ENCODE measurements at regions not wholly inside any gene's neighbourhood (a gene's known extent, or its start where the extent isn't known, plus 50 kb on each side); places are given as distances from the start of the nearest gene placed in this dataset.

DNA sequence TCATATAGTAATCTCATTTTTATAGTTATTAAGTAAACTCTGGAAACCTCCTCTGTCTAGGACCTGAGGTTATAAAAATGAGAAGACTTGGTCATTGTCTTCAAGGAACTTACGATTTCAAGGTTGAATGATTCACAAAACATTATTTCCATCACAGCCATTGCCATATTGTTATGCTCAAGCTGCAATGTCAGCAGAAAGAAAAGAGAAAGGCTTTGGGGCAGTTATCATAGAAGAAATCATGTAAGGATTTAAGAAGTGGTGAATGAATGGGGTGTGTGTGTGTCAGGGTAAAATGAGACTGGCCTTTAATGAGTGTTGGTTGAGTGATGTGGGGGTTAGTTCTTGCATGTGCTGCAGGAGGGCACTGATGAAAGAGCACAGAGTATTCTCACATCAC is 346.8 kb downstream of the SQOR start:
- Histone ChIP-seq H3K9me3 (ENCODE audit: control insufficient read depth in 4 of 4, low read length in 3 of 4) (peaks cover 0 to 8% (median 2%) of the 10 kb centered on the region in 4 donors), H3K4me3 (ENCODE audit: low read depth in 1 of 3, low read length in 3 of 3) (no peak overlapping the region), H3K27ac (ENCODE audit: low read depth in 1 of 2, low read length in 2 of 2) (no peak overlapping the region), H3K36me3 (ENCODE audit: control insufficient read depth in 4 of 4, insufficient read depth in 3 of 4, low read depth in 1 of 4, low read length in 3 of 4) (no peaks in the 10 kb centered on the region), H3K4me1 (ENCODE audit: control insufficient read depth in 4 of 4, insufficient read depth in 4 of 4, low read length in 3 of 4) (no peaks in the 10 kb centered on the region), H3K9ac (ENCODE audit: low read depth in 1 of 2, low read length in 2 of 2) (no peak overlapping the region), H3K27me3 (ENCODE audit: control insufficient read depth in 4 of 4, insufficient read depth in 4 of 4, low read length in 3 of 4) (no peaks in the 10 kb centered on the region)
- no peak for DNase-seq (ENCODE audit: low spot score)
- 43% methylated on average over 1 of the region's 1 CpG for WGBS
- TF ChIP-seq, protein P1, sequence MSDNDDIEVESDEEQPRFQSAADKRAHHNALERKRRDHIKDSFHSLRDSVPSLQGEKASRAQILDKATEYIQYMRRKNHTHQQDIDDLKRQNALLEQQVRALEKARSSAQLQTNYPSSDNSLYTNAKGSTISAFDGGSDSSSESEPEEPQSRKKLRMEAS (IDR thresholded peaks at IDR 0.05): no peak
- TF ChIP-seq SP1 (IDR thresholded peaks at IDR 0.05) (no peak), GABPA (IDR thresholded peaks at IDR 0.05 in 1 of 2, conservative IDR thresholded peaks at IDR 0.05 in 1 of 2) (no peak), HNF4G (IDR thresholded peaks at IDR 0.05) (no peak), RAD21 (IDR thresholded peaks at IDR 0.05) (no peak), RXRA (IDR thresholded peaks at IDR 0.05) (no peak), HNF4A (conservative IDR thresholded peaks at IDR 0.05) (no peak), FOXA2 (IDR thresholded peaks at IDR 0.05) (no peak), JUND (IDR thresholded peaks at IDR 0.05) (no peak), FOXA1 (IDR thresholded peaks at IDR 0.05) (no peak), YY1 (IDR thresholded peaks at IDR 0.05) (no peak)
- TF ChIP-seq, protein P2, sequence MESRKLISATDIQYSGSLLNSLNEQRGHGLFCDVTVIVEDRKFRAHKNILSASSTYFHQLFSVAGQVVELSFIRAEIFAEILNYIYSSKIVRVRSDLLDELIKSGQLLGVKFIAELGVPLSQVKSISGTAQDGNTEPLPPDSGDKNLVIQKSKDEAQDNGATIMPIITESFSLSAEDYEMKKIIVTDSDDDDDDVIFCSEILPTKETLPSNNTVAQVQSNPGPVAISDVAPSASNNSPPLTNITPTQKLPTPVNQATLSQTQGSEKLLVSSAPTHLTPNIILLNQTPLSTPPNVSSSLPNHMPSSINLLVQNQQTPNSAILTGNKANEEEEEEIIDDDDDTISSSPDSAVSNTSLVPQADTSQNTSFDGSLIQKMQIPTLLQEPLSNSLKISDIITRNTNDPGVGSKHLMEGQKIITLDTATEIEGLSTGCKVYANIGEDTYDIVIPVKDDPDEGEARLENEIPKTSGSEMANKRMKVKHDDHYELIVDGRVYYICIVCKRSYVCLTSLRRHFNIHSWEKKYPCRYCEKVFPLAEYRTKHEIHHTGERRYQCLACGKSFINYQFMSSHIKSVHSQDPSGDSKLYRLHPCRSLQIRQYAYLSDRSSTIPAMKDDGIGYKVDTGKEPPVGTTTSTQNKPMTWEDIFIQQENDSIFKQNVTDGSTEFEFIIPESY (IDR thresholded peaks at IDR 0.05): no peak
- TF ChIP-seq, protein P3, sequence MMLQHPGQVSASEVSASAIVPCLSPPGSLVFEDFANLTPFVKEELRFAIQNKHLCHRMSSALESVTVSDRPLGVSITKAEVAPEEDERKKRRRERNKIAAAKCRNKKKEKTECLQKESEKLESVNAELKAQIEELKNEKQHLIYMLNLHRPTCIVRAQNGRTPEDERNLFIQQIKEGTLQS (IDR thresholded peaks at IDR 0.05): no peak

DNA sequence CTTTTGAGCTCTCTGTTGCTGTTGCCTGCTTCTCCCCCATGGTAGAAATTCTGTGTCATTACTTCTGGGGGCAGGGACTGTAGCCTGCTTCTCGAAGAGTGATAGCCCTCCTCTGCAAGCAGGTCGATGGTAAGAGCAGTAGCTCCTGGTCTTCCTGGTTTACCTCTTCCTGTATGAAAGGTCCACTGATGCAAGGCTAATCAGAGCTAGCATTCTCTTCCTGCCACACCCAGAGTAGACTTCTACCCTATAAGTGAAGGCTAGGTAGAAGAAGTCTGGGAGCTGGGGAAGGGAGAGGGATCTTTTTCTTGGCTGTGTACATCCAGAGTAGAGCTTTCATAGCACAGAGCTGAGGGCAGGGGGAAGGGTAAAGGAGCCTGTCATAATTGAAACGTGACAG is 357.0 kb downstream of the SQOR start:
- DNase-seq (ENCODE audit: low spot score): no peak
- 52% methylated on average over 3 of the region's 3 CpGs for WGBS
- TF ChIP-seq FOXA1 (IDR thresholded peaks at IDR 0.05): no peak
- TF ChIP-seq, protein P4, sequence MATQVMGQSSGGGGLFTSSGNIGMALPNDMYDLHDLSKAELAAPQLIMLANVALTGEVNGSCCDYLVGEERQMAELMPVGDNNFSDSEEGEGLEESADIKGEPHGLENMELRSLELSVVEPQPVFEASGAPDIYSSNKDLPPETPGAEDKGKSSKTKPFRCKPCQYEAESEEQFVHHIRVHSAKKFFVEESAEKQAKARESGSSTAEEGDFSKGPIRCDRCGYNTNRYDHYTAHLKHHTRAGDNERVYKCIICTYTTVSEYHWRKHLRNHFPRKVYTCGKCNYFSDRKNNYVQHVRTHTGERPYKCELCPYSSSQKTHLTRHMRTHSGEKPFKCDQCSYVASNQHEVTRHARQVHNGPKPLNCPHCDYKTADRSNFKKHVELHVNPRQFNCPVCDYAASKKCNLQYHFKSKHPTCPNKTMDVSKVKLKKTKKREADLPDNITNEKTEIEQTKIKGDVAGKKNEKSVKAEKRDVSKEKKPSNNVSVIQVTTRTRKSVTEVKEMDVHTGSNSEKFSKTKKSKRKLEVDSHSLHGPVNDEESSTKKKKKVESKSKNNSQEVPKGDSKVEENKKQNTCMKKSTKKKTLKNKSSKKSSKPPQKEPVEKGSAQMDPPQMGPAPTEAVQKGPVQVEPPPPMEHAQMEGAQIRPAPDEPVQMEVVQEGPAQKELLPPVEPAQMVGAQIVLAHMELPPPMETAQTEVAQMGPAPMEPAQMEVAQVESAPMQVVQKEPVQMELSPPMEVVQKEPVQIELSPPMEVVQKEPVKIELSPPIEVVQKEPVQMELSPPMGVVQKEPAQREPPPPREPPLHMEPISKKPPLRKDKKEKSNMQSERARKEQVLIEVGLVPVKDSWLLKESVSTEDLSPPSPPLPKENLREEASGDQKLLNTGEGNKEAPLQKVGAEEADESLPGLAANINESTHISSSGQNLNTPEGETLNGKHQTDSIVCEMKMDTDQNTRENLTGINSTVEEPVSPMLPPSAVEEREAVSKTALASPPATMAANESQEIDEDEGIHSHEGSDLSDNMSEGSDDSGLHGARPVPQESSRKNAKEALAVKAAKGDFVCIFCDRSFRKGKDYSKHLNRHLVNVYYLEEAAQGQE (IDR thresholded peaks at IDR 0.05): no peak
- TF ChIP-seq, protein P3 (IDR thresholded peaks at IDR 0.05): no peak

More for the DNA sequence above, 357.0 kb downstream of the SQOR start:
- H3K9ac ChIP-seq (ENCODE audit: low read depth in 1 of 2, low read length in 2 of 2): no peak overlapping the region
- no peak overlapping the region for H3K27ac ChIP-seq (ENCODE audit: low read depth in 1 of 2, low read length in 2 of 2)
- H3K27me3 ChIP-seq (ENCODE audit: control insufficient read depth in 4 of 4, insufficient read depth in 4 of 4, low read length in 3 of 4): peaks cover 0 to 3% (median 0%) of the 10 kb centered on the region in 4 donors
- no peaks in the 10 kb centered on the region for H3K4me1 ChIP-seq (ENCODE audit: control insufficient read depth in 4 of 4, insufficient read depth in 4 of 4, low read length in 3 of 4)
- H3K36me3 ChIP-seq (ENCODE audit: control insufficient read depth in 4 of 4, insufficient read depth in 3 of 4, low read depth in 1 of 4, low read length in 3 of 4): no peaks in the 10 kb centered on the region
- H3K9me3 ChIP-seq (ENCODE audit: control insufficient read depth in 4 of 4, low read length in 3 of 4): peaks cover 0 to 2% (median 0%) of the 10 kb centered on the region in 4 donors
- no peak overlapping the region for H3K4me3 ChIP-seq (ENCODE audit: low read depth in 1 of 3, low read length in 3 of 3)
